Middle frontal gyrus (tissue), 1 donor: ENCODE measurements at regions not wholly inside any gene's neighbourhood (a gene's known extent, or its start where the extent isn't known, plus 50 kb on each side); places are given as distances from the start of the nearest gene placed in this dataset.
A peak's percentile ranks its signal among the peaks of the same experiment; 100 is the strongest.
"Not testable (repeated sequence)": the region's sequence is repeated elsewhere in the genome, so short reads cannot be mapped to it uniquely, and the experiment has no call there.

Source experiments
- DNase-seq: peaks from one replicate; pipeline ENCODE4 v3.0.0-alpha.2; 2015; ENCODE audit warnings: low spot score; ENCODE audit errors: extremely low spot score

GRCh38 chr2:39487398-39488250, 50.5 kb upstream of the MAP4K3 start:
- no peak for DNase-seq

- no peak for DNase-seq
These were observed 51.4 kb upstream of the MAP4K3 start for GRCh38 chr2:39488450-39488849.

- no peak for DNase-seq
These were observed 53.5 kb upstream of the MAP4K3 start for GRCh38 chr2:39490586-39490985.

- DNase-seq, result no peak
These were observed 54.6 kb upstream of the MAP4K3 start for GRCh38 chr2:39491653-39492052.

- no peak for DNase-seq
These were observed 55.1 kb upstream of the MAP4K3 start for GRCh38 chr2:39492095-39492590.

GRCh38 chr2:39492716-39493115, 55.6 kb upstream of the MAP4K3 start:
- DNase-seq, result no peak

GRCh38 chr2:39494784-39495251, 57.7 kb upstream of the MAP4K3 start:
- peak; percentile 66 for DNase-seq

GRCh38 chr2:39497082-39497801, 60.2 kb upstream of the MAP4K3 start:
- no peak for DNase-seq

GRCh38 chr2:39498176-39498575, 61.1 kb upstream of the MAP4K3 start:
- DNase-seq, result not testable (repeated sequence)

GRCh38 chr2:39498786-39499185, 61.7 kb upstream of the MAP4K3 start:
- DNase-seq, result no peak

GRCh38 chr2:39499336-39499735, 62.3 kb upstream of the MAP4K3 start:
- no peak for DNase-seq

GRCh38 chr2:39501412-39501811, 64.3 kb upstream of the MAP4K3 start:
- no peak for DNase-seq

GRCh38 chr2:39503277-39503676, 66.2 kb upstream of the MAP4K3 start:
- DNase-seq, result no peak

- DNase-seq, result no peak
These were observed 67.8 kb upstream of the MAP4K3 start for GRCh38 chr2:39504790-39505335.

- no peak for DNase-seq
These were observed 69.1 kb upstream of the MAP4K3 start for GRCh38 chr2:39506215-39506614.

GRCh38 chr2:39508198-39508597, 71.1 kb upstream of the MAP4K3 start:
- DNase-seq, result no peak

- DNase-seq, result no peak
These were observed 73.1 kb upstream of the MAP4K3 start for GRCh38 chr2:39510140-39510539.

GRCh38 chr2:39511219-39511604, 74.1 kb upstream of the MAP4K3 start:
- no peak for DNase-seq

- DNase-seq, result no peak
These were observed 74.7 kb upstream of the MAP4K3 start for GRCh38 chr2:39511605-39512433.

GRCh38 chr2:39512434-39512935, 75.4 kb upstream of the MAP4K3 start:
- DNase-seq, result peak; percentile 42

- DNase-seq, result no peak
These were observed 75.9 kb upstream of the MAP4K3 start for GRCh38 chr2:39512941-39513340.
